ENCODE measurements at regions not wholly inside any gene's neighbourhood (a gene's known extent, or its start where the extent isn't known, plus 50 kb on each side); places are given as distances from the start of the nearest gene placed in this dataset.

- intact Hi-C loops (cut with DNase I): no loop called here
- H3K27ac ChIP-seq: no peak overlapping the region
- WGBS, 3 donors: 49 to 57% (median 53%) methylated on average over 8 of the region's 8 CpGs
- H3K4me3 ChIP-seq: no peak overlapping the region
- ATAC-seq (peak in 2 of 4 donors; percentile 37 to 54), DNase-seq (no peak)
- H3K4me1 ChIP-seq: no peaks in the 10 kb centered on the region
- H3K36me3 ChIP-seq (ENCODE audit: insufficient read depth in 1 of 2, low read depth in 1 of 2): no peaks in the 10 kb centered on the region
- no peak for TF ChIP-seq CTCF (IDR thresholded peaks at IDR 0.05)
- H3K27me3 ChIP-seq (ENCODE audit: insufficient read depth in 3 of 3, low read length in 2 of 3): no peaks in the 10 kb centered on the region
- no peaks in the 10 kb centered on the region for H3K9me3 ChIP-seq
Measured at GRCh38 chr6:85705220-85705619, 62.5 kb upstream of the SYNCRIP start.

GRCh38 chr6:85703406-85703805 lies 60.7 kb upstream of the SYNCRIP start:
- intact Hi-C loops (cut with DNase I): no loop called here
- no peak overlapping the region for H3K27ac ChIP-seq
- H3K9me3 ChIP-seq: no peaks in the 10 kb centered on the region
- H3K4me1 ChIP-seq: no peaks in the 10 kb centered on the region
- ATAC-seq: no peak
- H3K36me3 ChIP-seq (ENCODE audit: insufficient read depth in 1 of 2, low read depth in 1 of 2): no peaks in the 10 kb centered on the region
- no peak overlapping the region for H3K4me3 ChIP-seq
- TF ChIP-seq CTCF (IDR thresholded peaks at IDR 0.05): no peak
- no peak for DNase-seq
- no peaks in the 10 kb centered on the region for H3K27me3 ChIP-seq (ENCODE audit: insufficient read depth in 3 of 3, low read length in 2 of 3)

Data from psoas muscle (tissue), 7 donors.